Left colon (tissue), 2 donors: ENCODE measurements at regions not wholly inside any gene's neighbourhood (a gene's known extent, or its start where the extent isn't known, plus 50 kb on each side); places are given as distances from the start of the nearest gene placed in this dataset.
"Not testable (repeated sequence)": the region's sequence is repeated elsewhere in the genome, so short reads cannot be mapped to it uniquely, and the experiment has no call there.

ENCODE experiments used
- ATAC-seq: fragments of 200-7000 bp; cut with Tn5 transposase; one replicate; pipeline ENCODE4 v1.9.1; 2020; ENCODE audit warnings: mild to moderate bottlenecking, moderate library complexity
- DNase-seq, 2 donors: peaks; one replicate each; pipeline ENCODE4 v3.0.0-alpha.2; 2020
- intact Hi-C, 2 donors: fragments of 100-400 bp; cut with DNase I in 1 of 2; cut with micrococcal nuclease in 1 of 2; formaldehyde crosslinking; loops; one replicate each; pipeline versions ENCODE4 v1.11.2 to v1.14.0; 2022; cut with DNase I, micrococcal nuclease
- donor health status: DM: no; HTN: no; CAD: no.
- donor health status: DM: yes; HTN: yes; CAD: no.

DNA sequence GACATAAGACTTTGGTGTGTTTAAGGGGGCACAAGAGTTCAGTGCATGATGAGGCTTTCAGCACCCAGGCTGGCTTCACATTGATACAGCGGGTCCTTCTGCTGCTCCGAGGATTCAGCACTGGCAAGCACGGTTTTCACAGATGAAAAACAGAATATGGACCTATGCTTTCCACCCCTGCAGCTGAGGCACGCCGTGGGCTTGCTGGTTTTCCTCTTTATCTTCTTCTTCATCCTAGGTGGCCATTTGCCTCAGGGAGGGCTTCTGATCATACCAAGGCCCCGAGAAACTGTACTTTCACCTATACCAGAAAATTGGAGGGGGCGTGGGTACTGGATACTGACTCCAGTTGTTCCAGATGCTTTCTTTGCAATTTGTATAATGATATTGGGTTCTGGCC is 277.1 kb upstream of the ZNF32 start:
- DNase-seq (no peak), ATAC-seq (no peak)
- intact Hi-C loops: no loop called here

DNA sequence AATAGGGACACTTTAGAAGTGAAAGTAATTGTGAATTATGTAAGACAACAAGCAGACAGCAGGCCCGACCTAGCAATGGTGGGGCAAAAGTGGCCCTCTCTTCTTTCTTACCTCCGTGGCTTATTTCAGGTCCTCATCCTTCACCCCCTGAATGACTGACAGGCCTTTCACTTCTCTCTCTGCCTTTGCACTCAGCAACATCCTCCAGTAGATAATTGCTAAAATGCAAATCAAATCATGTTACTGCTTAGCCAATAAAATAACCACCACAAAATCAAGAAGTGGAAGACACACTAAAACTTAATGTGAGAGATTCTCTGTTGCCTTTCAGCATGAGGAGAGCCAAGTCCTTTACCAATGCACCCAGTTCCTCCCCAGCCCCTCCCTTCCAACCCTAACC is 274.6 kb upstream of the ZNF32 start:
- DNase-seq (no peak), ATAC-seq (no peak)
- intact Hi-C loops: no loop called here

DNA sequence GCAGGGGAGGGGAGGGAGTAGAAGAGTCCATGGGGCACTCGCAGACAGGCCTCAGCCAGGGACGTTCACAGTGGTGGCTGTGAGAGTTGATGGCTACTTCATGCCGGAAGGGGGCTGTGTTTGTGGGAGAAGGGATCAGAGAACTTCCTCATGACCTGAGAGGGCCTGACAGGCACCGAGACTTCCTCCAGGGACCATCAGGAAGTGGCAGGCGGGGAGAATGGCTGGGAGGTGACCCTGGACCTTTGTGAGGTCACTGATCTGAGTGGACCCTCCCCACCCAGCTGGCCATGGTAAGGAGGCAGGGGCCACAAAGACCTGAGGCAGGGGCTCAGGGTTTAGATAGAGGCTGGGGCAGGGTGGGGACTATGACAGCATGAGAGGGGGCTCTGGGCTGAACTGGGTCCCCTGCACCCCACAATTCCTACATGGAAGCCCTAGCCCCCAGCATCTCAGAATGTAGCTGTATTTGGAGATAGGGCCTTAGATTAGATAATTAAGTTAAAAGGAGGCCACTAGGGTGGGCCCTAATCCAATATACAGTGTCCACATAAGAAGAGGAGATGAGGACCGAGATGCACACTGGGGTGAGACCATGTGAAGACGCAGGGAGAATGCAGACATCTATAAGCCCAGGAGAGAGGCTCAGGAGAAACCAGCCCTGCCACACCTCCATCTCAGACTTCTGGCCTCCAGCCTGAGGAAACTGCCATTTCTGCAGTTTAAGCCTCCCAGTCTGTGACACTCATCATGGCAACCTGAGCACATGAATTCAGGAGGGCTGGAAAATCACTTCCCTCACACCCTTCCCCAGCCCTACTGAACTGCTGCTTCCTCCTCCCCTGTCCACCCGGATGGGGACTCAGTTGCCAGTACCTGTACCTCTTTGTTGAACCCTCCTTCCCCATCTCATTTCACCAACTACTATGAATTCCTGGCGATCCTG is 273.9 kb upstream of the ZNF32 start:
- intact Hi-C loops: no loop called here
- ATAC-seq (no peak), DNase-seq (no peak)

DNA sequence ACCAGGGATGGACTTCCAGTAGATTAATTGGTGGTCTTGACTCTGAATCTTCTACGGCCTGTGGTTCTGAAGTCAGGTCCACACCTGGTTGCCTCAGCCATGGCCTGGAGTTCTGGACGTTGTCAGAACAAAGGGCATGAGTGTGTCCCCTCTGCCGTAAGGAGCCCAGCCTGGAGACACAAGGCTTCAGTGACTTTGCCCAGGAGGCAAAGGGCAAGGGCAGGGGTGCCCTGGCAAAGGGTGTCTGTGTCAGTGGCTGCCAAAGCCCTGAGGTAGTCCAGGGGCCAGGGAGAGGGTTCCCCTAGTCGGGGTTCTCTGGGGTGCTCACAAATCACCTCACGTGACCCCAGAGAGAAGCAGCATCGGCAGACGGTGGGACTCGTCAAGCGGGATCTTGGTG is 273.2 kb upstream of the ZNF32 start:
- ATAC-seq (no peak), DNase-seq (no peak)
- intact Hi-C loops: no loop called here

DNA sequence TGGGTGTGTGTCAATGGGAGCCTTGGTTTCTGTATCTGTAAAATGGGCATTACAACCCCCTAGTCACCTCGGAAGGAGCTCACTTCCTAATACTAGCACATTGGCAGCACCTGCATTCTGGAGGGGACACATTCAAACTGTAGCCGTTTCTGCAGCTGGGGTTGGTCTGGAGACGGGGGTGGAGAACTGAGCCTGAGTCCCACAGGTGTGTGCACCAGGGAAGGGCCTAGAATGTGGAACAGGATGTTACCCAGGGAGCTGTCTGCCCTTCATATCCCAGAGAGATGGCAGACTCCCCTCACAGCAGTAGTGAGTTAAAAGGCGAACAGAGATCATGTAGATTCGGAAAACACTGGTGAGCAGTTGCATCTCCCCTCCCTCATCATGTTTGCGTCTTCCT is 272.8 kb upstream of the ZNF32 start:
- ATAC-seq (no peak), DNase-seq (no peak)
- intact Hi-C loops: no loop called here

DNA sequence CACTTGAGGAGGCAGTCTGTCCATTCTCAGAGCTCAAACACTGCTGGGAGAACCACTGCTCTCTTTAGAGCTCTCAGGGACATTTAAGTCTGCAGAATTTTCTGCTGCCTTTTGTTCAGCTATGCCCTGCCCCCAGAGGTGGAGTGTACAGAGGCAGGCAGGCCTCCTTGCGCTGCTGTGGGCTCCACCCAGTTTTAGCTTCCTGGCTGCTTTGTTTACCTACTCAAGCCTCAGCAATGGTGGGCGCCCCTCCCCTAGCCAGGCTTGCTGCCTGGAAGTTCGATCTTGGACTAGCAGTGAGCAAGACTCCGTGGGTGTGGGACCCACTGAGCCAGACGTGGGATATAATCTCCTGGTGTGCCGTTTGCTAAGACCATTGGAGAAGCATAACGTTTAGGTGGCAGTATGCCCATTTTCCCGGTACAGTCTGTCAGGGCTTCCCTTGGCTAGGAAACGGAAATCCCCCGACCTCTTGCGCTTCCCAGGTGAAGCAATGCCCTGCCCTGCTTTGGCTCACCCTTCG is 271.6 kb upstream of the ZNF32 start:
- intact Hi-C loops, DNase-seq, ATAC-seq: not testable (repeated sequence)

GRCh38 chr10:43913676-43914235 is 265.1 kb upstream of the ZNF32 start:
- intact Hi-C loops: no loop called here
- no peak for ATAC-seq
- no peak for DNase-seq

DNA sequence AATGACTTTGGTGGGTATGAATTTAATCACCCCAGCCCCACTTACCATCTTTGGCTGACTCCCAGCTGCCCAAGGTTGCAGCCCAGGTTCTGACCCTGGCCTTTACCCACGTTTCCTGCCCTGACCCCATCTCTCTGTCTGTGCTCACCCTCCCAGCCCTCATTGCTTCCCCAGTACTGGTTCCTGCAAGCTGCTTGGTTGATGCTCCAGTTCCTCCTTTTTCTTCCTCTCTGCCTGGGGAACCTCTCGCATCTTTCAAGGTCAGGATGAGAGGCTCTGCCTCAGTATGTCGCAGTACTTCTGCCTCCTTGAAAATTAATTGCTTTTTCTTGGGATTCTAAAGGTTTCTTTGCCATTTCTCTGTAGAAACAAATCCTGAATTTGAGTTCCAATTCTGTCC is 263.8 kb upstream of the ZNF32 start:
- ATAC-seq (no peak), DNase-seq (no peak)
- intact Hi-C loops: no loop called here

DNA sequence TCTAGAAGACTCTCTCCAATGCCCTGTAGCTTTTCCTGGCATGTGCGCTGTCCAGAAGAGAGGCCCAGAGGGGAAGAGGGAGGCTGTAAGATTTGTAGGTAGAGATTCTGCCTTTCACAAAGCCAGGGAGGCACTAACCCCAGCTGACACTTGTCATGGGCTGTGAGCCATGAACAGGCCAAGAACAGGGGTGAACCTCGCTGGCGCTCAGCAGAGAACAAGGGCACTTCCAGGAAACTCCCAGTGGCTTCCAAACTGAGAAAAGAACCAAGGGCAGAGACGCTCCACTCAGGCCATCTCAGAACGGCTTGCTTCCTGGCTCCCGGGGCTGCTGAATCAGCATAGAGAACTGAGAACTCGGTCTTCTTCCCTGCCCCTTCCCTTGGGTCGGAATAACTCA is 257.8 kb upstream of the ZNF32 start:
- intact Hi-C loops: no loop called here
- no peak for ATAC-seq
- DNase-seq: no peak

- ATAC-seq: no peak
- intact Hi-C loops: no loop called here
Observed at GRCh38 chr10:43905512-43906236, 257.0 kb upstream of the ZNF32 start.

GRCh38 chr10:43904844-43905243 is 256.2 kb upstream of the ZNF32 start:
- no peak for ATAC-seq
- DNase-seq: no peak
- intact Hi-C loops: no loop called here

More at GRCh38 chr10:43905512-43906236, 257.0 kb upstream of the ZNF32 start:
- DNase-seq: no peak

DNA sequence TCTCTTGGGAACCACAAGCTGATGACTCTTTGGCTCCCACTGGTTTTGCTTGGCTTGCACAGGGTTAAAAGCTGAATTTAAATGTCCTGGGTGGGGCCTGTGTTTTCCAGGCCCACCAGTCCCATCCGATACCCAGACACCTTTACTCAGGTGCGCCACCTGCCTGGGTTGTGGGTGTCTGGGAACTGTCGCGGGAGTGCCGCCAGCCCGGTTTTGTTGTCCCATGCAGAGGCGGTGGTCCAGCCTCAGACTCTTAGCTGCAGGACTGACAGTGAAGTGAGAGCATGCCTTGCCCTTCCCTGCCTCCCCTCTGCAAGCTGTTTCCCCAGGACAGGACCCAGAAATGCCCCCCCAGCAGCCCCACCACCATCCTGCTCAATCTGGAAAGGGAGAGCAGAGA is 255.6 kb upstream of the ZNF32 start:
- DNase-seq: no peak
- intact Hi-C loops: no loop called here
- no peak for ATAC-seq

- DNase-seq (no peak), ATAC-seq (no peak)
- intact Hi-C loops: no loop called here
Observed at GRCh38 chr10:43903451-43903850, 254.8 kb upstream of the ZNF32 start.

DNA sequence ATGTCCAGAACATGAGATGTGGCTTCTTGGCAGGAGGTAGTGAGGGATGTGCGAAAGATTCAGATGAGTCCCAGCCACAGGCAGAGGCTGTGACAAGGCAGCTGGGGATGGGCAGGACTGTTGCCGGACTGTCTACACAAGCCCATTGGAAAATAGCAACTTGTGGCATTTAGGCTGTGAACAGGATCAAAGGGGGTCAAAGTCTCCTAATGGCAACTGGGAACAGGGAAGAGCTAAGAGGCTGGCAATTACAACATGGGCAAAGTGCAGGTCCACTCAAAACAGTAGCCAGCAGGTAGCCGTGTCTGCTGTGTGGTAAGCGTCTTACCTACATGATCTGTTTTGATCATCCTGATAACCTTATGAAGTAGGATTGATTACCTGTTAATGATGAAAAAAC is 254.2 kb upstream of the ZNF32 start:
- DNase-seq (no peak), ATAC-seq (no peak)
- intact Hi-C loops: no loop called here

DNA sequence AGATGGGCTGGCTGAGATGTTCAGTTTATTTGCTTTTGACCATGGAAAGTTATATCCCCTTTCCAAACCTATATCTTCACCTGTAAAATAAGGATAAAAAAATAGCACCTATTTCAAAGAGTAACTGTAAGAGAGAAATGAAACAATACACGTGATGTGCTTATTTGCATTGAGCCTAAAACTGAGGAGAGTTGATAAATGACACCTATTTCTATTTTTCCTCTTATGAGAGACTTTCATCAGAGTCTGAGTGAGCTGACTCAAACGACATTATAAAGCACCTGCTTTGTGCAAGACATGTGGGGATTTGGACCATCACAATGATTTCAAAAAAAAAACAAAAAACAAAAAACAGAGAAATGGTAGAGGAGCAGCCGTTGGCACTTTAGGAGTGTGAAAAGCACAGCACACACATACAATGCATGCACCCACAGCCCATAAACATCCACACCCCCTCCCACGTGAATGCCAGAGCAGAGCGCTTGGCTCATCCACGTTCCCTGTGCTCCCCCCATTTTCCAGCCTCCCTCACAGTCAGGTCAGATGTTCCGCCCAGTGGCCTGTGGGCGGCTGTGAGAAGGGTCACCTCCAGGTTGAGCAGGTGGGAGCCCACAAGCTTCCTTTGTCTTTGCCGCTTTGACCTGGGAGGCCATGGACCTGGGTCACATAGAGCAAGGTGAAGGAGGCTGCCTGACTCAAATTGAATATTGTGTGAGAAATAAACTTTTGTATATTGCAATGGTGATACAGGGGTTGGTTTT is 253.2 kb upstream of the ZNF32 start:
- ATAC-seq: no peak
- DNase-seq: no peak
- intact Hi-C loops: no loop called here

GRCh38 chr10:43901302-43901701 is 252.6 kb upstream of the ZNF32 start:
- no peak for DNase-seq
- intact Hi-C loops: no loop called here
- ATAC-seq: no peak

DNA sequence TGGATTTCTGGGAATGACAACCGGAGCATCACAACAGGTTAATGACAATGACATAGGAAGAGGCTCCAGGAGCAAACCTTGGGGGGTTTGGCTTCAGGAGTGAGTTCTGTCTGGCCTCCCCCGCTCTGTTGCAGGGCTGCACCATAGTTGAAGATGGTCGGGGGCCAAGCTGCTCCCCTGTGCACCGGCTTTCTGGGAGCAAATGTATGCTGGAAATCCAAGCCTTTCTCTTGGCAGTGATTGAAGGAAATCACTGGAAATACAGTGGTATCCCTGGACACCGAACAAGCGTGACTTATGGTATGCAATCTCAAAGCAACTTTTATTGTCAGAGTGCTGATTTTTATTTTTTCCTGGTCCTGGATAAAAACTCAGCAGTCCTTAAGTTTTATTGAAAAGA is 251.9 kb upstream of the ZNF32 start:
- no peak for ATAC-seq
- intact Hi-C loops: no loop called here

GRCh38 chr10:43899224-43899959 is 250.7 kb upstream of the ZNF32 start:
- no peak for DNase-seq
- no peak for ATAC-seq
- intact Hi-C loops: no loop called here

More for the DNA sequence above, 251.9 kb upstream of the ZNF32 start:
- DNase-seq: no peak
